ENCODE measurements at regions not wholly inside any gene's neighbourhood (a gene's known extent, or its start where the extent isn't known, plus 50 kb on each side); places are given as distances from the start of the nearest gene placed in this dataset.

GRCh38 chr5:33237471-33237870, 203.3 kb upstream of the TARS1 start:
- Histone ChIP-seq H4K20me1 (ENCODE audit: insufficient read depth) (no peaks in the 10 kb centered on the region), H3K9ac (ENCODE audit: low read length) (no peak overlapping the region), H3K4me2 (ENCODE audit: low read length) (no peak overlapping the region)

More at GRCh38 chr5:33237471-33237870, 203.3 kb upstream of the TARS1 start:
- no peak overlapping the region for H3K27ac ChIP-seq (ENCODE audit: low read length)
- H3K4me3 ChIP-seq (ENCODE audit: low read length), result no peak overlapping the region
- TF ChIP-seq CTCF (IDR thresholded peaks at IDR 0.05; ENCODE audit: poor library complexity, severe bottlenecking), result no peak
- no peak for TF ChIP-seq TAF1 (IDR thresholded peaks at IDR 0.05; ENCODE audit: low read depth)
- TF ChIP-seq RAD21 (conservative IDR thresholded peaks at IDR 0.05), result no peak
- no peak for TF ChIP-seq SMC3 (conservative IDR thresholded peaks at IDR 0.05; ENCODE audit: poor library complexity)
- TF ChIP-seq REST (IDR thresholded peaks at IDR 0.05; ENCODE audit: borderline replicate concordance), result no peak
- TF ChIP-seq EP300 (conservative IDR thresholded peaks at IDR 0.05; ENCODE audit: poor library complexity, severe bottlenecking), result no peak
- TF ChIP-seq MXI1 (conservative IDR thresholded peaks at IDR 0.05; ENCODE audit: poor library complexity, severe bottlenecking), result no peak
- no peak for TF ChIP-seq EZH2 (IDR thresholded peaks at IDR 0.05; ENCODE audit: borderline replicate concordance, insufficient read depth, low read length, poor library complexity, severe bottlenecking)
- no peak for TF ChIP-seq POLR2AphosphoS5 (IDR thresholded peaks at IDR 0.05)
- H3K9me3 ChIP-seq (ENCODE audit: low read length), result no peaks in the 10 kb centered on the region
- H2AFZ ChIP-seq (ENCODE audit: low read depth, low read length), result no peak overlapping the region
- no peaks in the 10 kb centered on the region for H3K27me3 ChIP-seq (ENCODE audit: insufficient read depth, low read depth, low read length)
- no peaks in the 10 kb centered on the region for H3K36me3 ChIP-seq (ENCODE audit: insufficient read depth, low read length)
- H3K79me2 ChIP-seq (replicated peaks; ENCODE audit: insufficient read depth, low read length), result no peaks in the 10 kb centered on the region
- H3K9me2 ChIP-seq (ENCODE audit: insufficient read depth, low read length), result no peaks in the 10 kb centered on the region
- no peaks in the 10 kb centered on the region for H3F3A ChIP-seq (ENCODE audit: insufficient read depth, low read length, poor library complexity, severe bottlenecking)

All from neural cell (in vitro differentiated cells).